Nephron (organoid): ENCODE measurements at regions not wholly inside any gene's neighbourhood (a gene's known extent, or its start where the extent isn't known, plus 50 kb on each side); places are given as distances from the start of the nearest gene placed in this dataset.

Experiments used
- H3K27ac Mint-ChIP-seq, 3 experiments: 2 replicates each; pipeline ENCODE4 v1.8.0; 2020; ENCODE audit warnings: mixed read lengths in 3 of 3, mild to moderate bottlenecking in 2 of 3, moderate library complexity in 1 of 3
- H3K27me3 Mint-ChIP-seq: 2 replicates; pipeline ENCODE4 v1.8.0; 2021; ENCODE audit warnings: low read depth, mild to moderate bottlenecking, moderate library complexity, mixed read lengths
- H3K36me3 Mint-ChIP-seq: 2 replicates; pipeline ENCODE4 v1.8.0; 2020; ENCODE audit warnings: low read depth, mixed read lengths
- H3K4me1 Mint-ChIP-seq: 2 replicates; pipeline ENCODE4 v1.8.0; 2020; ENCODE audit warnings: mixed read lengths
- H3K4me3 Mint-ChIP-seq, 3 experiments: 2 replicates each; pipeline ENCODE4 v1.8.0; 2020; ENCODE audit warnings: mild to moderate bottlenecking in 3 of 3, mixed read lengths in 3 of 3, moderate library complexity in 2 of 3
- H3K9me3 Mint-ChIP-seq: 2 replicates; pipeline ENCODE4 v1.8.0; 2020; ENCODE audit warnings: mixed read lengths
- CTCF ChIP-seq, 3 experiments: fragments of 200-600 bp; sonication (generic); IDR thresholded peaks; one replicate each; pipeline ENCODE4 v1.5.0; 2021; ENCODE audit warnings: antibody characterized with exemption in 3 of 3; ENCODE audit not compliant: unreplicated experiment in 3 of 3

- Mint-ChIP-seq H3K36me3 (no peaks in the 10 kb centered on the region), H3K27ac (no peak overlapping the region), H3K9me3 (peaks cover 3% of the 10 kb centered on the region), H3K27me3 (peaks cover 3% of the 10 kb centered on the region), H3K4me1 (no peaks in the 10 kb centered on the region), H3K4me3 (no peak overlapping the region)
- no peak for TF ChIP-seq CTCF (IDR thresholded peaks at IDR 0.05; ENCODE audit: unreplicated experiment in 3 of 3)
Observed at GRCh38 chr7:115363916-115364315, 442.0 kb downstream of the MDFIC start.

DNA sequence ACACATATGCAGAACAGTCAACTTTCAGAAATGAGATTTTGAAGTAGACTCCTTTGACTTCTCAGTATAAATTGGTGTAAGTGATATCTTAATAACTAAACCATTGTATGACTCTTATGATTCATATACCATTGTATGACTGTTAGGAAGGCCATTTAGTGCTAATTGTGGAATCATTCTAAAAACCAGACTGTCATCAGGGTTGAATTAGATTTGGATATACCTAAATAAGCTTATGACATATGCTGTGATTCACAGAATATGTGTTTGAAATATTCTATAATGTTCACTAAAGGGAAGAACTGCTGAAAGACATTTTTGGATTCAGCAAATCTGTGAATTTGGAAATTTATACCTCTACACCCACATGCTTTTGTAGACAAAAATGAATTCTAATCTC lies 438.1 kb downstream of the MDFIC start:
- Mint-ChIP-seq H3K4me3 (no peak overlapping the region), H3K27ac (no peak overlapping the region), H3K36me3 (no peaks in the 10 kb centered on the region), H3K27me3 (peaks cover 3% of the 10 kb centered on the region), H3K9me3 (no peaks in the 10 kb centered on the region), H3K4me1 (no peaks in the 10 kb centered on the region)
- no peak for TF ChIP-seq CTCF (IDR thresholded peaks at IDR 0.05; ENCODE audit: unreplicated experiment in 3 of 3)

GRCh38 chr7:115359119-115359518 lies 437.2 kb downstream of the MDFIC start:
- no peaks in the 10 kb centered on the region for H3K36me3 Mint-ChIP-seq
- no peaks in the 10 kb centered on the region for H3K4me1 Mint-ChIP-seq
- H3K27ac Mint-ChIP-seq = no peak overlapping the region
- no peak for TF ChIP-seq CTCF (IDR thresholded peaks at IDR 0.05; ENCODE audit: unreplicated experiment in 3 of 3)
- no peaks in the 10 kb centered on the region for H3K9me3 Mint-ChIP-seq
- H3K27me3 Mint-ChIP-seq = peaks cover 3% of the 10 kb centered on the region
- H3K4me3 Mint-ChIP-seq = no peak overlapping the region

DNA sequence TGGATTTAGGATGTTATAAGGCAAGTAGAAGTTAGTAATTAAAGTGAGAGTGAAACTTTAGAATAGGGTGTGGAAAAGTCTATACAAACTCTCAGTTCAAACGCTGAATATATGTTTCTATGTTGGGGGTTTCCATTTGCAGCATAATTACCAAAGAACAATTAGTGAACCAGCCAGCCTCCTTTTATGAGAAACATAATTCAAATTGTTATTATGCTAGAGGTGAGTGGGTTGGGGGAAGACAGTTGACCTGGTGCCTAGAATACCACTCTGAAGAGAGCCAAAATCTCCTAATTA lies 435.8 kb downstream of the MDFIC start:
- H3K36me3 Mint-ChIP-seq = no peaks in the 10 kb centered on the region
- TF ChIP-seq CTCF (IDR thresholded peaks at IDR 0.05; ENCODE audit: unreplicated experiment in 3 of 3) = no peak
- no peaks in the 10 kb centered on the region for H3K4me1 Mint-ChIP-seq
- no peak overlapping the region for H3K4me3 Mint-ChIP-seq
- no peaks in the 10 kb centered on the region for H3K9me3 Mint-ChIP-seq
- peaks cover 3% of the 10 kb centered on the region for H3K27me3 Mint-ChIP-seq
- H3K27ac Mint-ChIP-seq = no peak overlapping the region

GRCh38 chr7:115356999-115357702 lies 435.3 kb downstream of the MDFIC start:
- no peak overlapping the region for H3K4me3 Mint-ChIP-seq
- no peaks in the 10 kb centered on the region for H3K9me3 Mint-ChIP-seq
- no peaks in the 10 kb centered on the region for H3K36me3 Mint-ChIP-seq
- peaks cover 3% of the 10 kb centered on the region for H3K27me3 Mint-ChIP-seq
- TF ChIP-seq CTCF (IDR thresholded peaks at IDR 0.05; ENCODE audit: unreplicated experiment in 3 of 3) = no peak
- no peaks in the 10 kb centered on the region for H3K4me1 Mint-ChIP-seq
- no peak overlapping the region for H3K27ac Mint-ChIP-seq

GRCh38 chr7:115356139-115356746 lies 434.3 kb downstream of the MDFIC start:
- Mint-ChIP-seq H3K4me3 (no peak overlapping the region), H3K27ac (no peak overlapping the region), H3K4me1 (no peaks in the 10 kb centered on the region)

More at GRCh38 chr7:115356139-115356746, 434.3 kb downstream of the MDFIC start:
- no peaks in the 10 kb centered on the region for H3K36me3 Mint-ChIP-seq
- H3K9me3 Mint-ChIP-seq = no peaks in the 10 kb centered on the region
- TF ChIP-seq CTCF (IDR thresholded peaks at IDR 0.05; ENCODE audit: unreplicated experiment in 3 of 3) = peak; percentile 53 to 66 (median 61)
- H3K27me3 Mint-ChIP-seq = peaks cover 2% of the 10 kb centered on the region
